ENCODE measurements at regions not wholly inside any gene's neighbourhood (a gene's known extent, or its start where the extent isn't known, plus 50 kb on each side); places are given as distances from the start of the nearest gene placed in this dataset.
"Not testable (repeated sequence)": the region's sequence is repeated elsewhere in the genome, so short reads cannot be mapped to it uniquely, and the experiment has no call there.

DNA sequence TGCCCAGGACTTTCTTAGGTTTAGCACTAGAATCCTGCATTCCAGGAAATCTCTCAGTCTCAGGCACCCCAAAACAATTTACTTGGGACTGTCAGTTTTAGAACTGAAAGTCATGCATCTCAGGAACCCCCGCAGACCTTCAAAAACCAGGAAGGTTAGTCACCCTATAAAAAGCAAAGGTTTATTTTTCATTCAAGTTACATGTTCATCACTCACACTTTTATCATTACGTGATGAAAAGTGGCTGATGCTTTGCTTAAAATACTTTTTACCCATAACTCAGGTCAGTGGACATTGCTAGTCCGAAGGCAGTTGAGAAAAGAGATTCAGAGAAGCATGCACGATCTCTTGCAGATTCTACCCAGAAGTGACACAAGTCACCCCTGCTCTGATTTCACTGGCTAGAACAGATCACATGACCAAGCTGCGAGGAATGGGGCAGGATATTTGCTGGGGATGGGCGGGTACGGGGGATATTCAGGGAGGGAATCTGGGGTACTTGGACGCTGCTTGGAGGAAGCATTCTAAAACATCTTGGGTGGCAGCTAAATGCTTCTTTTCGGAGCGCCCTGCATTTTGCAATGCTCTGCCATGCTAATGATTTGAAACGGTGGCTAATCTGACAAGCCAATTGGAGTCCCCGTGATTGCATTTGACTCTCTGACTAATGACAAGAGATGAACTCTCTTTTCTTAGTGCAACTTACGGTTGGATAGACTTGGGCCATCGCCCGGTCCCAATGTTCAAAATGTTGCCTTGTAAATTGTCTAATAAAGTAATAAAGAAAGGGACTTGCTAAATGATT, 110.2 kb downstream of the MIAT start:
- peaks cover 0 to 8% of the 10 kb centered on the region in 2 donors for H3K36me3 ChIP-seq (ENCODE audit: control insufficient read depth in 2 of 2, insufficient read depth in 2 of 2, low read length in 1 of 2)
- peaks cover 0 to 5% of the 10 kb centered on the region in 2 donors for H3K9me3 ChIP-seq (ENCODE audit: control insufficient read depth in 2 of 2, insufficient read depth in 1 of 2, low read length in 1 of 2)
- H3K27me3 ChIP-seq (ENCODE audit: control insufficient read depth in 2 of 2, insufficient read depth in 1 of 2, low read length in 1 of 2): no peaks in the 10 kb centered on the region
- H3K4me3 ChIP-seq (ENCODE audit: low read length in 2 of 2): no peak overlapping the region
- DNase-seq (ENCODE audit: low read depth in 6 of 9, low spot score in 9 of 9): no peak
- WGBS: 95% methylated on average over 15 of the region's 15 CpGs
- peaks cover 0 to 3% of the 10 kb centered on the region in 2 donors for H3K4me1 ChIP-seq (ENCODE audit: control insufficient read depth in 2 of 2, insufficient read depth in 2 of 2, low read length in 2 of 2)
- H3K27ac ChIP-seq (ENCODE audit: low read depth in 1 of 2, low read length in 1 of 2): no peak overlapping the region

GRCh38 chr22:26768156-26768515, 110.7 kb downstream of the MIAT start:
- Histone ChIP-seq H3K4me1 (ENCODE audit: control insufficient read depth in 2 of 2, insufficient read depth in 2 of 2, low read length in 2 of 2) (peaks cover 0 to 3% of the 10 kb centered on the region in 2 donors), H3K27me3 (ENCODE audit: control insufficient read depth in 2 of 2, insufficient read depth in 1 of 2, low read length in 1 of 2) (no peaks in the 10 kb centered on the region), H3K9me3 (ENCODE audit: control insufficient read depth in 2 of 2, insufficient read depth in 1 of 2, low read length in 1 of 2) (peaks cover 0 to 5% of the 10 kb centered on the region in 2 donors), H3K27ac (ENCODE audit: low read depth in 1 of 2, low read length in 1 of 2) (no peak overlapping the region), H3K4me3 (ENCODE audit: low read length in 2 of 2) (no peak overlapping the region), H3K36me3 (ENCODE audit: control insufficient read depth in 2 of 2, insufficient read depth in 2 of 2, low read length in 1 of 2) (peaks cover 0 to 8% of the 10 kb centered on the region in 2 donors)
- no peak for DNase-seq (ENCODE audit: low read depth in 6 of 9, low spot score in 9 of 9)
- 97% methylated on average over 9 of the region's 9 CpGs for WGBS

- Histone ChIP-seq H3K4me3 (ENCODE audit: low read length in 2 of 2) (no peak overlapping the region), H3K27me3 (ENCODE audit: control insufficient read depth in 2 of 2, insufficient read depth in 1 of 2, low read length in 1 of 2) (no peaks in the 10 kb centered on the region), H3K4me1 (ENCODE audit: control insufficient read depth in 2 of 2, insufficient read depth in 2 of 2, low read length in 2 of 2) (peaks cover 0 to 3% of the 10 kb centered on the region in 2 donors), H3K9me3 (ENCODE audit: control insufficient read depth in 2 of 2, insufficient read depth in 1 of 2, low read length in 1 of 2) (peaks cover 0 to 5% of the 10 kb centered on the region in 2 donors), H3K36me3 (ENCODE audit: control insufficient read depth in 2 of 2, insufficient read depth in 2 of 2, low read length in 1 of 2) (peaks cover 0 to 6% of the 10 kb centered on the region in 2 donors), H3K27ac (ENCODE audit: low read depth in 1 of 2, low read length in 1 of 2) (no peak overlapping the region)
- no peak for DNase-seq (ENCODE audit: low read depth in 6 of 9, low spot score in 9 of 9)
- 96% methylated on average over 11 of the region's 11 CpGs for WGBS
Measured at GRCh38 chr22:26768952-26769351, 111.6 kb downstream of the MIAT start.

- 92% methylated on average over 1 of the region's 1 CpG for WGBS
- peaks cover 0 to 5% of the 10 kb centered on the region in 2 donors for H3K9me3 ChIP-seq (ENCODE audit: control insufficient read depth in 2 of 2, insufficient read depth in 1 of 2, low read length in 1 of 2)
- H3K36me3 ChIP-seq (ENCODE audit: control insufficient read depth in 2 of 2, insufficient read depth in 2 of 2, low read length in 1 of 2): peaks cover 0 to 8% of the 10 kb centered on the region in 2 donors
- H3K27ac ChIP-seq (ENCODE audit: low read depth in 1 of 2, low read length in 1 of 2): no peak overlapping the region
- DNase-seq (ENCODE audit: low read depth in 6 of 9, low spot score in 9 of 9): no peak
- H3K4me3 ChIP-seq (ENCODE audit: low read length in 2 of 2): no peak overlapping the region
- H3K4me1 ChIP-seq (ENCODE audit: control insufficient read depth in 2 of 2, insufficient read depth in 2 of 2, low read length in 2 of 2): peaks cover 0 to 3% of the 10 kb centered on the region in 2 donors
- H3K27me3 ChIP-seq (ENCODE audit: control insufficient read depth in 2 of 2, insufficient read depth in 1 of 2, low read length in 1 of 2): no peaks in the 10 kb centered on the region
Measured at GRCh38 chr22:26769663-26770062, 112.3 kb downstream of the MIAT start.

- 89% methylated on average over 2 of the region's 2 CpGs for WGBS
- DNase-seq (ENCODE audit: low read depth in 6 of 9, low spot score in 9 of 9): no peak
Measured at GRCh38 chr22:26770624-26771023, 113.2 kb downstream of the MIAT start.

DNA sequence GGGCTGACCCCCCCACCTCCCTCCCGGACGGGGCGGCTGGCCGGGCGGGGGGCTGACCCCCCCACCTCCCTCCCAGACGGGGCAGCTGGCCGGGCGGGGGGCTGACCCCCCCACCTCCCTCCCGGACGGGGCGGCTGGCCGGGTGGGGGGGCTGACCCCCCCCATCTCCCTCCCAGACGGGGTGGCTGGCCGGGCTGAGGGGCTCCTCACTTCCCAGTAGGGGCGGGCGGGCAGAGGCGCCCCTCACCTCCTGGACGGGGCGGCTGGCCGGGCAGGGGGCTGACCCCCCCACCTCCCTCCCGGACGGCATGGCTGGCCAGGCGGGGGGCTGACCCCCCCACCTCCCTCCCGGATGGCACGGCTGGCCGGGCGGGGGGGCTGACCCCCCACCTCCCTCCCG, 115.7 kb downstream of the MIAT start:
- H3K9me3 ChIP-seq (ENCODE audit: control insufficient read depth in 2 of 2, insufficient read depth in 1 of 2, low read length in 1 of 2); H3K27me3 ChIP-seq (ENCODE audit: control insufficient read depth in 2 of 2, insufficient read depth in 1 of 2, low read length in 1 of 2); DNase-seq (ENCODE audit: low read depth in 6 of 9, low spot score in 9 of 9); H3K4me3 ChIP-seq (ENCODE audit: low read length in 2 of 2); H3K4me1 ChIP-seq (ENCODE audit: control insufficient read depth in 2 of 2, insufficient read depth in 2 of 2, low read length in 2 of 2); H3K27ac ChIP-seq (ENCODE audit: low read depth in 1 of 2, low read length in 1 of 2): not testable (repeated sequence)
- peaks cover 4 to 14% of the 10 kb centered on the region in 2 donors for H3K36me3 ChIP-seq (ENCODE audit: control insufficient read depth in 2 of 2, insufficient read depth in 2 of 2, low read length in 1 of 2)
- WGBS: 97% methylated on average over 9 of the region's 28 CpGs

More at GRCh38 chr22:26770624-26771023, 113.2 kb downstream of the MIAT start:
- Histone ChIP-seq H3K4me3 (ENCODE audit: low read length in 2 of 2) (no peak overlapping the region), H3K27ac (ENCODE audit: low read depth in 1 of 2, low read length in 1 of 2) (no peak overlapping the region), H3K9me3 (ENCODE audit: control insufficient read depth in 2 of 2, insufficient read depth in 1 of 2, low read length in 1 of 2) (peaks cover 0 to 5% of the 10 kb centered on the region in 2 donors), H3K27me3 (ENCODE audit: control insufficient read depth in 2 of 2, insufficient read depth in 1 of 2, low read length in 1 of 2) (no peaks in the 10 kb centered on the region), H3K36me3 (ENCODE audit: control insufficient read depth in 2 of 2, insufficient read depth in 2 of 2, low read length in 1 of 2) (peaks cover 0 to 3% of the 10 kb centered on the region in 2 donors), H3K4me1 (ENCODE audit: control insufficient read depth in 2 of 2, insufficient read depth in 2 of 2, low read length in 2 of 2) (peaks cover 0 to 3% of the 10 kb centered on the region in 2 donors)

DNA sequence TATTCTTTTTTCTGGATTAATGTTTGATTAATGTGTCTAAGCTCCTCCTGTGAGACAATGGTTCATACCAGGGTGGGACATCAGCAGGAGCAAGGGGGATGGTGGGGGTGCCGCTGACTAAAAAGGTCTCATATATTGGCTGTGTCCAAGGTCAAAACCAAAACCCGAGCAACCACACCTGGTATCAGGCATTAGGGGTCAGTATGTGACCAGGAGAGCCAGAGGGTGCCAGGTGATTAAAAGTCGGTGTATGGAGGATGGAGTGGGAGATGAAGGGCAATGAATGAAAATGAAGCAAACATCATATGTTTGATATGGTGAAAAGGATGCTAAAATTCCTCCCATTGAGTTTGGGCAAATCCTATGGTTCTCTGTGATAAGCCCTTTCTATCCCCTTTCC, 118.0 kb downstream of the MIAT start:
- Histone ChIP-seq H3K4me3 (ENCODE audit: low read length in 2 of 2) (no peak overlapping the region), H3K27me3 (ENCODE audit: control insufficient read depth in 2 of 2, insufficient read depth in 1 of 2, low read length in 1 of 2) (no peaks in the 10 kb centered on the region), H3K36me3 (ENCODE audit: control insufficient read depth in 2 of 2, insufficient read depth in 2 of 2, low read length in 1 of 2) (peaks cover 20 to 29% of the 10 kb centered on the region in 2 donors), H3K4me1 (ENCODE audit: control insufficient read depth in 2 of 2, insufficient read depth in 2 of 2, low read length in 2 of 2) (no peaks in the 10 kb centered on the region), H3K9me3 (ENCODE audit: control insufficient read depth in 2 of 2, insufficient read depth in 1 of 2, low read length in 1 of 2) (peaks cover 0 to 2% of the 10 kb centered on the region in 2 donors), H3K27ac (ENCODE audit: low read depth in 1 of 2, low read length in 1 of 2) (no peak overlapping the region)
- DNase-seq (ENCODE audit: low read depth in 6 of 9, low spot score in 9 of 9): no peak
- 97% methylated on average over 3 of the region's 3 CpGs for WGBS

- Histone ChIP-seq H3K9me3 (ENCODE audit: control insufficient read depth in 2 of 2, insufficient read depth in 1 of 2, low read length in 1 of 2) (peaks cover 0 to 2% of the 10 kb centered on the region in 2 donors), H3K4me3 (ENCODE audit: low read length in 2 of 2) (no peak overlapping the region), H3K36me3 (ENCODE audit: control insufficient read depth in 2 of 2, insufficient read depth in 2 of 2, low read length in 1 of 2) (peaks cover 20 to 41% of the 10 kb centered on the region in 2 donors), H3K27me3 (ENCODE audit: control insufficient read depth in 2 of 2, insufficient read depth in 1 of 2, low read length in 1 of 2) (no peaks in the 10 kb centered on the region), H3K4me1 (ENCODE audit: control insufficient read depth in 2 of 2, insufficient read depth in 2 of 2, low read length in 2 of 2) (no peaks in the 10 kb centered on the region), H3K27ac (ENCODE audit: low read depth in 1 of 2, low read length in 1 of 2) (no peak overlapping the region)
- WGBS: 88% methylated on average over 6 of the region's 6 CpGs
- no peak for DNase-seq (ENCODE audit: low read depth in 6 of 9, low spot score in 9 of 9)
Measured at GRCh38 chr22:26777156-26777801, 119.9 kb downstream of the MIAT start.

- DNase-seq (ENCODE audit: low read depth in 6 of 9, low spot score in 9 of 9): no peak
- Histone ChIP-seq H3K36me3 (ENCODE audit: control insufficient read depth in 2 of 2, insufficient read depth in 2 of 2, low read length in 1 of 2) (peaks cover 20 to 41% of the 10 kb centered on the region in 2 donors), H3K27ac (ENCODE audit: low read depth in 1 of 2, low read length in 1 of 2) (no peak overlapping the region), H3K9me3 (ENCODE audit: control insufficient read depth in 2 of 2, insufficient read depth in 1 of 2, low read length in 1 of 2) (peaks cover 0 to 2% of the 10 kb centered on the region in 2 donors), H3K27me3 (ENCODE audit: control insufficient read depth in 2 of 2, insufficient read depth in 1 of 2, low read length in 1 of 2) (no peaks in the 10 kb centered on the region), H3K4me3 (ENCODE audit: low read length in 2 of 2) (no peak overlapping the region), H3K4me1 (ENCODE audit: control insufficient read depth in 2 of 2, insufficient read depth in 2 of 2, low read length in 2 of 2) (no peaks in the 10 kb centered on the region)
- WGBS: 100% methylated on average over 1 of the region's 1 CpG
Measured at GRCh38 chr22:26778372-26778771, 121.0 kb downstream of the MIAT start.
